Neutrophil (primary cell): ENCODE measurements at regions not wholly inside any gene's neighbourhood (a gene's known extent, or its start where the extent isn't known, plus 50 kb on each side); places are given as distances from the start of the nearest gene placed in this dataset.

Source experiments
- H3K27ac ChIP-seq: fragments of 200-600 bp; sonication (generic); 2 replicates; pipeline ENCODE4 v1.5.1; 2016; ENCODE audit warnings: mild to moderate bottlenecking, moderate library complexity
- H3K27me3 ChIP-seq: fragments of 200-600 bp; sonication (generic); 2 replicates; pipeline ENCODE4 v1.6.0; 2016; ENCODE audit warnings: mild to moderate bottlenecking
- H3K36me3 ChIP-seq: fragments of 200-600 bp; sonication (generic); 2 replicates; pipeline ENCODE4 v1.5.1; 2017
- H3K4me1 ChIP-seq, 2 experiments: fragments of 200-600 bp in 1 of 2; sonication (generic) in 1 of 2; 1 replicate in 1 of 2; 2 replicates in 1 of 2; pipeline versions ENCODE4 v1.5.1 to v1.6.1; 2013 to 2016; ENCODE audit warnings: low read depth in 1 of 2, low read length in 1 of 2, mild to moderate bottlenecking in 1 of 2, moderate library complexity in 1 of 2; ENCODE audit not compliant: control insufficient read depth in 1 of 2, insufficient read depth in 1 of 2
- H3K4me3 ChIP-seq, 2 experiments: fragments of 200-600 bp in 1 of 2; sonication (generic) in 1 of 2; 1 replicate in 1 of 2; 2 replicates in 1 of 2; pipeline ENCODE4 v1.5.1; 2013 to 2016; ENCODE audit warnings: low read depth in 1 of 2, low read length in 1 of 2, mild to moderate bottlenecking in 1 of 2, moderate library complexity in 1 of 2
- H3K9me3 ChIP-seq: fragments of 200-600 bp; sonication (generic); 2 replicates; pipeline ENCODE4 v1.5.1; 2016
- CTCF ChIP-seq: fragments of 200-600 bp; sonication (generic); IDR thresholded peaks from 2 replicates; pipeline ENCODE4 v1.5.1; 2016; ENCODE audit warnings: antibody characterized with exemption

- Histone ChIP-seq H3K4me3 (no peak overlapping the region), H3K9me3 (no peaks in the 10 kb centered on the region), H3K4me1 (peaks cover 17 to 19% of the 10 kb centered on the region in 2 experiments), H3K27me3 (no peaks in the 10 kb centered on the region), H3K36me3 (no peaks in the 10 kb centered on the region), H3K27ac (no peak overlapping the region)
- TF ChIP-seq CTCF, result no peak
Measured at GRCh38 chr6:113736978-113737377, 120.2 kb upstream of the MARCKS start.

GRCh38 chr6:113739041-113739655, 118.0 kb upstream of the MARCKS start:
- Histone ChIP-seq H3K27me3 (no peaks in the 10 kb centered on the region), H3K27ac (no peak overlapping the region), H3K36me3 (no peaks in the 10 kb centered on the region), H3K4me1 (peaks cover 17 to 19% of the 10 kb centered on the region in 2 experiments), H3K4me3 (no peak overlapping the region), H3K9me3 (no peaks in the 10 kb centered on the region)
- no peak for TF ChIP-seq CTCF

GRCh38 chr6:113741651-113742050, 115.5 kb upstream of the MARCKS start:
- no peak for TF ChIP-seq CTCF
- no peaks in the 10 kb centered on the region for H3K36me3 ChIP-seq
- H3K27ac ChIP-seq, result no peak overlapping the region
- no peaks in the 10 kb centered on the region for H3K27me3 ChIP-seq
- peaks cover 7% of the 10 kb centered on the region in 2 experiments for H3K4me1 ChIP-seq
- no peaks in the 10 kb centered on the region for H3K9me3 ChIP-seq
- H3K4me3 ChIP-seq, result no peak overlapping the region

GRCh38 chr6:113742342-113742741, 114.8 kb upstream of the MARCKS start:
- no peak for TF ChIP-seq CTCF
- Histone ChIP-seq H3K36me3 (no peaks in the 10 kb centered on the region), H3K4me1 (peaks cover 7% of the 10 kb centered on the region in 2 experiments)

GRCh38 chr6:113744861-113745260, 112.3 kb upstream of the MARCKS start:
- Histone ChIP-seq H3K9me3 (no peaks in the 10 kb centered on the region), H3K27ac (no peak overlapping the region), H3K4me1 (peaks cover 7 to 8% of the 10 kb centered on the region in 2 experiments), H3K36me3 (no peaks in the 10 kb centered on the region), H3K27me3 (no peaks in the 10 kb centered on the region), H3K4me3 (no peak overlapping the region)
- TF ChIP-seq CTCF, result no peak

More at GRCh38 chr6:113742342-113742741, 114.8 kb upstream of the MARCKS start:
- Histone ChIP-seq H3K27ac (no peak overlapping the region), H3K27me3 (no peaks in the 10 kb centered on the region), H3K4me3 (no peak overlapping the region), H3K9me3 (no peaks in the 10 kb centered on the region)
